ENCODE measurements at regions not wholly inside any gene's neighbourhood (a gene's known extent, or its start where the extent isn't known, plus 50 kb on each side); places are given as distances from the start of the nearest gene placed in this dataset.

DNA sequence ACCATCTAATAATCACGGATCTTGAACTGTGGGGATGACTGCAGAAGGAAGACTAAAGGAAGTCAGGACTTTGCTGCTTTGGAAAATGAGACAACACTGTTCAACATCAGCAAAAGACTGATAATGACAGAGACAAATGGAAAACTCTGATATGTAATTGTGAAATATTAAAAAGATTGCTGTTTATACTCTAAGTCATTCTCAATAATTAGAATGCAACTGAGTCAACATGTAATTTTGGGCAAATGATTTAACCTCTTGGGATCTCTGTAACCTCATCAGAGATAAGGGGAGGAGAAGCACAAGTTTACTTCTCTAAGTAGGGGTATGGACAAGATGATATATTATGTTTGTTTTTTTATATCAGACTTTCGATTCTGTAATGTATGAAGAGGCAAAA lies 121.9 kb downstream of the GASK1B start:
- TF ChIP-seq CEBPB (IDR thresholded peaks at IDR 0.05) (no peak), NFIC (IDR thresholded peaks at IDR 0.05) (no peak), RAD21 (IDR thresholded peaks at IDR 0.05; ENCODE audit: low read depth) (no peak), FOXM1 (IDR thresholded peaks at IDR 0.05; ENCODE audit: borderline replicate concordance, low read depth) (no peak), TCF12 (IDR thresholded peaks at IDR 0.05; ENCODE audit: low read depth) (no peak), CREB1 (IDR thresholded peaks at IDR 0.05; ENCODE audit: low read depth) (no peak), TEAD4 (IDR thresholded peaks at IDR 0.05) (no peak), TAF1 (IDR thresholded peaks at IDR 0.05; ENCODE audit: low read depth) (no peak), EGR1 (IDR thresholded peaks at IDR 0.05) (no peak), YY1 (IDR thresholded peaks at IDR 0.05; ENCODE audit: low read depth) (no peak), ZBTB7A (IDR thresholded peaks at IDR 0.05; ENCODE audit: low read depth) (no peak), EP300 (IDR thresholded peaks at IDR 0.05; ENCODE audit: borderline replicate concordance) (no peak)
- TF ChIP-seq, protein P1, sequence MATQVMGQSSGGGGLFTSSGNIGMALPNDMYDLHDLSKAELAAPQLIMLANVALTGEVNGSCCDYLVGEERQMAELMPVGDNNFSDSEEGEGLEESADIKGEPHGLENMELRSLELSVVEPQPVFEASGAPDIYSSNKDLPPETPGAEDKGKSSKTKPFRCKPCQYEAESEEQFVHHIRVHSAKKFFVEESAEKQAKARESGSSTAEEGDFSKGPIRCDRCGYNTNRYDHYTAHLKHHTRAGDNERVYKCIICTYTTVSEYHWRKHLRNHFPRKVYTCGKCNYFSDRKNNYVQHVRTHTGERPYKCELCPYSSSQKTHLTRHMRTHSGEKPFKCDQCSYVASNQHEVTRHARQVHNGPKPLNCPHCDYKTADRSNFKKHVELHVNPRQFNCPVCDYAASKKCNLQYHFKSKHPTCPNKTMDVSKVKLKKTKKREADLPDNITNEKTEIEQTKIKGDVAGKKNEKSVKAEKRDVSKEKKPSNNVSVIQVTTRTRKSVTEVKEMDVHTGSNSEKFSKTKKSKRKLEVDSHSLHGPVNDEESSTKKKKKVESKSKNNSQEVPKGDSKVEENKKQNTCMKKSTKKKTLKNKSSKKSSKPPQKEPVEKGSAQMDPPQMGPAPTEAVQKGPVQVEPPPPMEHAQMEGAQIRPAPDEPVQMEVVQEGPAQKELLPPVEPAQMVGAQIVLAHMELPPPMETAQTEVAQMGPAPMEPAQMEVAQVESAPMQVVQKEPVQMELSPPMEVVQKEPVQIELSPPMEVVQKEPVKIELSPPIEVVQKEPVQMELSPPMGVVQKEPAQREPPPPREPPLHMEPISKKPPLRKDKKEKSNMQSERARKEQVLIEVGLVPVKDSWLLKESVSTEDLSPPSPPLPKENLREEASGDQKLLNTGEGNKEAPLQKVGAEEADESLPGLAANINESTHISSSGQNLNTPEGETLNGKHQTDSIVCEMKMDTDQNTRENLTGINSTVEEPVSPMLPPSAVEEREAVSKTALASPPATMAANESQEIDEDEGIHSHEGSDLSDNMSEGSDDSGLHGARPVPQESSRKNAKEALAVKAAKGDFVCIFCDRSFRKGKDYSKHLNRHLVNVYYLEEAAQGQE (IDR thresholded peaks at IDR 0.05; ENCODE audit: low read depth) = no peak
- TF ChIP-seq, protein P2, sequence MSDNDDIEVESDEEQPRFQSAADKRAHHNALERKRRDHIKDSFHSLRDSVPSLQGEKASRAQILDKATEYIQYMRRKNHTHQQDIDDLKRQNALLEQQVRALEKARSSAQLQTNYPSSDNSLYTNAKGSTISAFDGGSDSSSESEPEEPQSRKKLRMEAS (IDR thresholded peaks at IDR 0.05) = no peak
- TF ChIP-seq, protein P3, sequence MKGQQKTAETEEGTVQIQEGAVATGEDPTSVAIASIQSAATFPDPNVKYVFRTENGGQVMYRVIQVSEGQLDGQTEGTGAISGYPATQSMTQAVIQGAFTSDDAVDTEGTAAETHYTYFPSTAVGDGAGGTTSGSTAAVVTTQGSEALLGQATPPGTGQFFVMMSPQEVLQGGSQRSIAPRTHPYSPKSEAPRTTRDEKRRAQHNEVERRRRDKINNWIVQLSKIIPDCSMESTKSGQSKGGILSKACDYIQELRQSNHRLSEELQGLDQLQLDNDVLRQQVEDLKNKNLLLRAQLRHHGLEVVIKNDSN (IDR thresholded peaks at IDR 0.05) = no peak

DNA sequence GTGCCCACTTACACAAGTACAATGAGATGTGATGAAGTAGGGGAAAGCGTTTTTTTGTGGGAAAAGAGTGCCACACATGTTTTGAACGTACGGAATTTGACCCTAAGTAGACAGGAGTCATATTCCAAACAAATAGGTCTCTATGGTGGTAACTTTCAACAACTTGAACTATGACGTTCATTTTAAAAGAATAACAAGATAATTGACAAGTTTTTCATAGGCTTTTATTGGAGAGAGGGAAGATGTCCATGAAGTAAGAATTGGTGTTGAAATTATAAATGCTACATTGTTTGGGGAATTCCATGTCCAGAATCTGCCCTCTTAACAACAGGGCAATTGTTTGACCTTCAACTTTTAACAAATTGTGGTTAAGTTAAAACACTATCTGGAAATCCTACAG lies 126.5 kb downstream of the GASK1B start:
- TF ChIP-seq CREB1 (IDR thresholded peaks at IDR 0.05; ENCODE audit: low read depth) = no peak

DNA sequence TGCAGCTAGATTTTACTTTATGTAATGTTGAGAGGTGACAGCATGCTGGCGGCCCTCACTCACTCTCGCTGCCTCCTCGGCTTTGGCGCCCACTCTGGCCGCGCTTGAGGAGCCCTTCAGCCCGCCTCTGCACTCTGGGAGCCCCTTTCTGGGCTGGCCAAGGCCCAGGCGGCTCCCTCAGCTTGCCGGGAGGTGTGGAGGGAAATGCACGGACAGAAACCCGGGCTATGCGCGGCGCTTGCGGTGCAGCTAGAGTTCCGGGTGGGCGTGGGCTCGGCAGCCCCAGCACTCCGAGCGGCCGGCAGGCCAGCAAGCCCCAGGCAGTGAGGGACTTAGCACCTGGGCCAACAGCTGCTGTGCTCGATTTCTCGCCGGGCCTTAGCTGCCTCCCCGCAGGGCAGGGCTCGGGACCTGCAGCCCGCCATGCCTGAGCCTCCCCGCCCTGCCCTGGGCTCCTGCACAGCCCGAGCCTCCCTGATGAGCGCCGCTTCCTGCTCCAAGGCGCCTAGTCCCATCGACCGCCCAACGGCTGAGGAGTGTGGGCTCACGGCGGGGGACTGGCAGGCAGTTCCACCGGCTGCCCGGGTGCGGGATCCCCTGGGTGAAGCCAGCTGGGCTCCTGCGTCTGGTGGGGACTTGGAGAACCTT lies 128.7 kb downstream of the GASK1B start:
- no peak for TF ChIP-seq CEBPB (IDR thresholded peaks at IDR 0.05)
- no peak for TF ChIP-seq NFIC (IDR thresholded peaks at IDR 0.05)
- TF ChIP-seq YY1 (IDR thresholded peaks at IDR 0.05; ENCODE audit: low read depth) = no peak

DNA sequence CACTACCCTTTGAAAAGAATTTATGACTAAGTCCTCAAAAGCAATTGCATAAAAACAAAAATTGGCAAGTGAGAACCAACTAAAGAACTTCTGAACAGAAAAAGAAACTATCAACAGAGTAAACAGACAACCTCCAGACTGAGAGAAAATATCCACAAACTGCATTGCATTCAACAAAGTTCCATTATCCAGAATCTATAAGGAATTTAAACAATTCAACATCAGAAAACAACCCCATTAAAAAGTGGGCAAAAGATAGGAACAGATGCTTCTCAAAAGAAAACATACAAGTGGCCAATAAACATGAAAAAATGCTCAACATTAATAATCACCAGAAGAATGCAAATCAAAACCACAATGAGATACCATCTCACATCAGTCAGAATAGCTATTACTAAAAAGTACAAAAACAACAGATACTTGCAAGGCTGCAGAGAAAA lies 130.2 kb downstream of the GASK1B start:
- TF ChIP-seq, protein P2 (IDR thresholded peaks at IDR 0.05) = no peak
- TF ChIP-seq, protein P3 (IDR thresholded peaks at IDR 0.05) = no peak

DNA sequence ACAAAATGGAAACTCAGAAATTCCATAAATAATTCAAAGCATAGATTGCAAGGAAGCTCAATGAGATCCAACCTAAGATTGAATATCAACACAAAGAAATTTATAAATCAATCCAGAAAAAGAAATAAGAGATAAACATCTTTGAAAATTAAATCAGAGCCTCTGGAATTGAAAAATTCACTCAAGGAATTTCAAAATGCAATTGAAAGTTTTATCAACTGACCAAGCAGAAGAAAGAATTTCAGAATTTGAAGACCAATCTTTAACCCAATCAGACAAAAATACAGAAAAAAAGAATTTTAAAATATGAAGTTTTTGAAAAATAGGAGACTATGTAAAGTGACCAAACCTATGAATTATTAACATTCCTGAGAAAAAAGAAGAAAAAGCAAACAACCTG lies 134.1 kb downstream of the GASK1B start:
- no peak for TF ChIP-seq CREB1 (IDR thresholded peaks at IDR 0.05; ENCODE audit: low read depth)
- no peak for TF ChIP-seq YY1 (IDR thresholded peaks at IDR 0.05; ENCODE audit: low read depth)
- no peak for TF ChIP-seq TAF1 (IDR thresholded peaks at IDR 0.05; ENCODE audit: low read depth)
- TF ChIP-seq CEBPB (IDR thresholded peaks at IDR 0.05) = no peak
- TF ChIP-seq TEAD4 (IDR thresholded peaks at IDR 0.05) = no peak
- TF ChIP-seq, protein P3 (IDR thresholded peaks at IDR 0.05) = no peak
- no peak for TF ChIP-seq EP300 (IDR thresholded peaks at IDR 0.05; ENCODE audit: borderline replicate concordance)
- TF ChIP-seq FOXM1 (IDR thresholded peaks at IDR 0.05; ENCODE audit: borderline replicate concordance, low read depth) = no peak
- TF ChIP-seq EGR1 (IDR thresholded peaks at IDR 0.05) = no peak
- TF ChIP-seq, protein P2 (IDR thresholded peaks at IDR 0.05) = no peak
- TF ChIP-seq TCF12 (IDR thresholded peaks at IDR 0.05; ENCODE audit: low read depth) = no peak

DNA sequence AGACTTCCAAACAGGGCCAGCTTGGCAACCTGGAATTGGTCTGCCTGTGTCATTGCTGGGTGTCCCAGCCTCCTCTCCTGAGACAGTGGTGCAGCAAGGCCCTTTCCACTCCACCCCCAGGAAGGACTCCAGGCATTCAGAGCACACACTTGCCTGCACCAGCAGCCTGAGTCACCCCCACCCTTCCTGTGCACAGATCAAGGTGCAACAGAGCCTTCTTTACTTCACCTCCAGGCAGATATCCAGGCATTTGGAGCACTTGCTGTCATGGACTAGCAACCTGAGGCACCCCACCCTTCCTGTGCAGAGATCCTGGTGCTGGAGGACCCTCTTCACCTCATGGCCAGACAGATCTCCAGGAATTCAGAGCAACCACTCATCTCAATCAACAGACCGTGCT lies 135.8 kb downstream of the GASK1B start:
- TF ChIP-seq TAF1 (IDR thresholded peaks at IDR 0.05; ENCODE audit: low read depth) (no peak), EP300 (IDR thresholded peaks at IDR 0.05; ENCODE audit: borderline replicate concordance) (no peak), NFIC (IDR thresholded peaks at IDR 0.05) (no peak), TEAD4 (IDR thresholded peaks at IDR 0.05) (no peak), FOXM1 (IDR thresholded peaks at IDR 0.05; ENCODE audit: borderline replicate concordance, low read depth) (no peak), CREB1 (IDR thresholded peaks at IDR 0.05; ENCODE audit: low read depth) (no peak), CEBPB (IDR thresholded peaks at IDR 0.05) (no peak), ZBTB7A (IDR thresholded peaks at IDR 0.05; ENCODE audit: low read depth) (no peak), RAD21 (IDR thresholded peaks at IDR 0.05; ENCODE audit: low read depth) (no peak), EGR1 (IDR thresholded peaks at IDR 0.05) (no peak), TCF12 (IDR thresholded peaks at IDR 0.05; ENCODE audit: low read depth) (no peak), YY1 (IDR thresholded peaks at IDR 0.05; ENCODE audit: low read depth) (no peak)
- TF ChIP-seq, protein P3 (IDR thresholded peaks at IDR 0.05) = no peak
- TF ChIP-seq, protein P1 (IDR thresholded peaks at IDR 0.05; ENCODE audit: low read depth) = no peak
- TF ChIP-seq, protein P2 (IDR thresholded peaks at IDR 0.05) = no peak

All from Ishikawa (cell line).